H1 (cell line): ENCODE measurements at regions not wholly inside any gene's neighbourhood (a gene's known extent, or its start where the extent isn't known, plus 50 kb on each side); places are given as distances from the start of the nearest gene placed in this dataset.

ENCODE experiments used
- BCL11A ChIP-seq, 2 experiments: IDR thresholded peaks; one replicate each; pipeline ENCODE4 v1.6.1; 2011; ENCODE audit warnings: low read depth in 2 of 2, low read length in 2 of 2, mild to moderate bottlenecking in 2 of 2
- CBX5 ChIP-seq: fragments of 300-800, 300-1000 bp; sonication (generic); IDR thresholded peaks from 2 replicates; pipeline ENCODE4 v1.7.1; 2016; ENCODE audit warnings: antibody characterized with exemption, low read length, low read depth
- KDM4A ChIP-seq: IDR thresholded peaks from one replicate; pipeline ENCODE4 v1.7.1; 2012; ENCODE audit warnings: low read depth, mild to moderate bottlenecking, moderate library complexity, low read length, inconsistent platforms; ENCODE audit not compliant: severe bottlenecking
- TCF12 ChIP-seq: IDR thresholded peaks from 2 replicates; pipeline ENCODE4 v1.6.1; 2011; ENCODE audit warnings: low read depth, mild to moderate bottlenecking, low read length
- TF ChIP-seq, protein P1 (sequence below): fragments of 300-600 bp; sonication (generic); IDR thresholded peaks from 2 replicates; pipeline ENCODE4 v1.7.1; 2012; ENCODE audit warnings: low read length, moderate library complexity, mild to moderate bottlenecking, inconsistent platforms; ENCODE audit not compliant: insufficient replicate concordance
- TF ChIP-seq, protein P2 (sequence below): IDR thresholded peaks from 2 replicates; pipeline ENCODE4 v1.6.1; 2012; ENCODE audit warnings: inconsistent platforms

DNA sequence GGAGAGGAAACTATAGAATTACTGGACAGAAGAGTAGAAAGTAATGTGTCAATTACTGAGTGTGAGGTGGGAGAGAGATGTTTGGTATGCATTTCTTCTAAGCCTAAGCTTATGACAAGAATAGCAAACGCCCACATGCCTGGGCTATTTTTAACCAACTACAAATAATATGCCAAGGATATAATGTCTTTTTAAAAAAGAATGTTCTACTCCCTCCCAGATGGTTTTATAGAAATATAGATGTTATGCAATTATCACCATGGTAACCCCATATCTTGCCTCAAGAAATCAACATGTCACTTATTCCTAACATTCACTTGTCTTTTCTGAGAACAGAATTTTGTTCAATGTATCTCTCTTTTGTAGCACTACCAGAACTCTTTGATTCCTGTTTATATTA is 996.7 kb upstream of the CHORDC1 start (continued):
- TF ChIP-seq, protein P1, sequence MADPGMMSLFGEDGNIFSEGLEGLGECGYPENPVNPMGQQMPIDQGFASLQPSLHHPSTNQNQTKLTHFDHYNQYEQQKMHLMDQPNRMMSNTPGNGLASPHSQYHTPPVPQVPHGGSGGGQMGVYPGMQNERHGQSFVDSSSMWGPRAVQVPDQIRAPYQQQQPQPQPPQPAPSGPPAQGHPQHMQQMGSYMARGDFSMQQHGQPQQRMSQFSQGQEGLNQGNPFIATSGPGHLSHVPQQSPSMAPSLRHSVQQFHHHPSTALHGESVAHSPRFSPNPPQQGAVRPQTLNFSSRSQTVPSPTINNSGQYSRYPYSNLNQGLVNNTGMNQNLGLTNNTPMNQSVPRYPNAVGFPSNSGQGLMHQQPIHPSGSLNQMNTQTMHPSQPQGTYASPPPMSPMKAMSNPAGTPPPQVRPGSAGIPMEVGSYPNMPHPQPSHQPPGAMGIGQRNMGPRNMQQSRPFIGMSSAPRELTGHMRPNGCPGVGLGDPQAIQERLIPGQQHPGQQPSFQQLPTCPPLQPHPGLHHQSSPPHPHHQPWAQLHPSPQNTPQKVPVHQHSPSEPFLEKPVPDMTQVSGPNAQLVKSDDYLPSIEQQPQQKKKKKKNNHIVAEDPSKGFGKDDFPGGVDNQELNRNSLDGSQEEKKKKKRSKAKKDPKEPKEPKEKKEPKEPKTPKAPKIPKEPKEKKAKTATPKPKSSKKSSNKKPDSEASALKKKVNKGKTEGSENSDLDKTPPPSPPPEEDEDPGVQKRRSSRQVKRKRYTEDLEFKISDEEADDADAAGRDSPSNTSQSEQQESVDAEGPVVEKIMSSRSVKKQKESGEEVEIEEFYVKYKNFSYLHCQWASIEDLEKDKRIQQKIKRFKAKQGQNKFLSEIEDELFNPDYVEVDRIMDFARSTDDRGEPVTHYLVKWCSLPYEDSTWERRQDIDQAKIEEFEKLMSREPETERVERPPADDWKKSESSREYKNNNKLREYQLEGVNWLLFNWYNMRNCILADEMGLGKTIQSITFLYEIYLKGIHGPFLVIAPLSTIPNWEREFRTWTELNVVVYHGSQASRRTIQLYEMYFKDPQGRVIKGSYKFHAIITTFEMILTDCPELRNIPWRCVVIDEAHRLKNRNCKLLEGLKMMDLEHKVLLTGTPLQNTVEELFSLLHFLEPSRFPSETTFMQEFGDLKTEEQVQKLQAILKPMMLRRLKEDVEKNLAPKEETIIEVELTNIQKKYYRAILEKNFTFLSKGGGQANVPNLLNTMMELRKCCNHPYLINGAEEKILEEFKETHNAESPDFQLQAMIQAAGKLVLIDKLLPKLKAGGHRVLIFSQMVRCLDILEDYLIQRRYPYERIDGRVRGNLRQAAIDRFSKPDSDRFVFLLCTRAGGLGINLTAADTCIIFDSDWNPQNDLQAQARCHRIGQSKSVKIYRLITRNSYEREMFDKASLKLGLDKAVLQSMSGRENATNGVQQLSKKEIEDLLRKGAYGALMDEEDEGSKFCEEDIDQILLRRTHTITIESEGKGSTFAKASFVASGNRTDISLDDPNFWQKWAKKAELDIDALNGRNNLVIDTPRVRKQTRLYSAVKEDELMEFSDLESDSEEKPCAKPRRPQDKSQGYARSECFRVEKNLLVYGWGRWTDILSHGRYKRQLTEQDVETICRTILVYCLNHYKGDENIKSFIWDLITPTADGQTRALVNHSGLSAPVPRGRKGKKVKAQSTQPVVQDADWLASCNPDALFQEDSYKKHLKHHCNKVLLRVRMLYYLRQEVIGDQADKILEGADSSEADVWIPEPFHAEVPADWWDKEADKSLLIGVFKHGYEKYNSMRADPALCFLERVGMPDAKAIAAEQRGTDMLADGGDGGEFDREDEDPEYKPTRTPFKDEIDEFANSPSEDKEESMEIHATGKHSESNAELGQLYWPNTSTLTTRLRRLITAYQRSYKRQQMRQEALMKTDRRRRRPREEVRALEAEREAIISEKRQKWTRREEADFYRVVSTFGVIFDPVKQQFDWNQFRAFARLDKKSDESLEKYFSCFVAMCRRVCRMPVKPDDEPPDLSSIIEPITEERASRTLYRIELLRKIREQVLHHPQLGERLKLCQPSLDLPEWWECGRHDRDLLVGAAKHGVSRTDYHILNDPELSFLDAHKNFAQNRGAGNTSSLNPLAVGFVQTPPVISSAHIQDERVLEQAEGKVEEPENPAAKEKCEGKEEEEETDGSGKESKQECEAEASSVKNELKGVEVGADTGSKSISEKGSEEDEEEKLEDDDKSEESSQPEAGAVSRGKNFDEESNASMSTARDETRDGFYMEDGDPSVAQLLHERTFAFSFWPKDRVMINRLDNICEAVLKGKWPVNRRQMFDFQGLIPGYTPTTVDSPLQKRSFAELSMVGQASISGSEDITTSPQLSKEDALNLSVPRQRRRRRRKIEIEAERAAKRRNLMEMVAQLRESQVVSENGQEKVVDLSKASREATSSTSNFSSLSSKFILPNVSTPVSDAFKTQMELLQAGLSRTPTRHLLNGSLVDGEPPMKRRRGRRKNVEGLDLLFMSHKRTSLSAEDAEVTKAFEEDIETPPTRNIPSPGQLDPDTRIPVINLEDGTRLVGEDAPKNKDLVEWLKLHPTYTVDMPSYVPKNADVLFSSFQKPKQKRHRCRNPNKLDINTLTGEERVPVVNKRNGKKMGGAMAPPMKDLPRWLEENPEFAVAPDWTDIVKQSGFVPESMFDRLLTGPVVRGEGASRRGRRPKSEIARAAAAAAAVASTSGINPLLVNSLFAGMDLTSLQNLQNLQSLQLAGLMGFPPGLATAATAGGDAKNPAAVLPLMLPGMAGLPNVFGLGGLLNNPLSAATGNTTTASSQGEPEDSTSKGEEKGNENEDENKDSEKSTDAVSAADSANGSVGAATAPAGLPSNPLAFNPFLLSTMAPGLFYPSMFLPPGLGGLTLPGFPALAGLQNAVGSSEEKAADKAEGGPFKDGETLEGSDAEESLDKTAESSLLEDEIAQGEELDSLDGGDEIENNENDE = no peak
- TF ChIP-seq, protein P2, sequence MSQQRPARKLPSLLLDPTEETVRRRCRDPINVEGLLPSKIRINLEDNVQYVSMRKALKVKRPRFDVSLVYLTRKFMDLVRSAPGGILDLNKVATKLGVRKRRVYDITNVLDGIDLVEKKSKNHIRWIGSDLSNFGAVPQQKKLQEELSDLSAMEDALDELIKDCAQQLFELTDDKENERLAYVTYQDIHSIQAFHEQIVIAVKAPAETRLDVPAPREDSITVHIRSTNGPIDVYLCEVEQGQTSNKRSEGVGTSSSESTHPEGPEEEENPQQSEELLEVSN = no peak
- TF ChIP-seq CBX5 (no peak), KDM4A (no peak), BCL11A (IDR thresholded peaks at IDR 0.05; ENCODE audit: low read depth in 2 of 2, low read length in 2 of 2) (no peak), TCF12 (no peak)
- TF ChIP-seq, all 59 proteins: peak for 0
